Muscle layer of colon (tissue), 2 donors: ENCODE measurements at regions not wholly inside any gene's neighbourhood (a gene's known extent, or its start where the extent isn't known, plus 50 kb on each side); places are given as distances from the start of the nearest gene placed in this dataset.
"Not testable (repeated sequence)": the region's sequence is repeated elsewhere in the genome, so short reads cannot be mapped to it uniquely, and the experiment has no call there.

ENCODE experiments used
- H3K27ac ChIP-seq: one replicate; pipeline ENCODE4 v1.7.0; 2013; ENCODE audit warnings: low read depth, mild to moderate bottlenecking, low read length, moderate library complexity
- H3K27me3 ChIP-seq, 2 donors: one replicate each; pipeline ENCODE4 v1.7.0; 2013; ENCODE audit warnings: low read length in 2 of 2, mild to moderate bottlenecking in 2 of 2; ENCODE audit not compliant: insufficient read depth in 2 of 2, control insufficient read depth in 1 of 2
- H3K36me3 ChIP-seq: one replicate; pipeline ENCODE4 v1.7.0; 2013; ENCODE audit warnings: mild to moderate bottlenecking, low read length; ENCODE audit not compliant: insufficient read depth
- H3K4me1 ChIP-seq: one replicate; pipeline ENCODE4 v1.7.0; 2013; ENCODE audit warnings: mild to moderate bottlenecking, low read length; ENCODE audit not compliant: insufficient read depth
- H3K4me3 ChIP-seq, 2 donors: one replicate each; pipeline ENCODE4 v1.7.0; 2013; ENCODE audit warnings: low read length in 2 of 2, low read depth in 1 of 2, mild to moderate bottlenecking in 1 of 2, moderate library complexity in 1 of 2
- H3K9ac ChIP-seq: one replicate; pipeline ENCODE4 v1.7.0; 2013; ENCODE audit warnings: low read length
- H3K9me3 ChIP-seq: one replicate; pipeline ENCODE4 v1.7.0; 2013; ENCODE audit warnings: mild to moderate bottlenecking, low read length
- donor health status: abdominal sarcoma.
- donor health status: Adenocarcinoma of cecum.

DNA sequence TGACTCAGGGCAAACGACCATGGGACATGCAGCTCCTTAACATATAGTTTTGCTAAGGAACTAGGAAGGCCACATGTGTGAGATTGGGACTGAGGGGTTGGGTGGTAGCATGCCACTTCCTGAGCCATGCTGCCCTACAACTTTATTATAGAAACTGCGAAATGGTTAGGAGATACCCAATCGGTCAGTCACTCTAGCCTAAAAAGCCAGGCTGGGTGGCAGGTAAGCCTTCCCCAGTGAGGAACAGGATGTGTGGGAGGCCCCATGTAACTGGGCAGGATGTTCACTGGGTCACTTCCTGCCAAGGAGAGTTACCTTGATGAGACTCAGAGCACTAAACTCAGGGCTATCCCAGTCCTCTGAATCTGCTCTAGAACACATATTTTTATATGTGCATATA is 123.5 kb downstream of the MAP3K7 start:
- no peak overlapping the region for H3K4me3 ChIP-seq
- no peaks in the 10 kb centered on the region for H3K27me3 ChIP-seq
- no peaks in the 10 kb centered on the region for H3K36me3 ChIP-seq
- H3K9me3 ChIP-seq, result no peaks in the 10 kb centered on the region
- no peaks in the 10 kb centered on the region for H3K4me1 ChIP-seq
- H3K9ac ChIP-seq, result no peak overlapping the region
- no peak overlapping the region for H3K27ac ChIP-seq

DNA sequence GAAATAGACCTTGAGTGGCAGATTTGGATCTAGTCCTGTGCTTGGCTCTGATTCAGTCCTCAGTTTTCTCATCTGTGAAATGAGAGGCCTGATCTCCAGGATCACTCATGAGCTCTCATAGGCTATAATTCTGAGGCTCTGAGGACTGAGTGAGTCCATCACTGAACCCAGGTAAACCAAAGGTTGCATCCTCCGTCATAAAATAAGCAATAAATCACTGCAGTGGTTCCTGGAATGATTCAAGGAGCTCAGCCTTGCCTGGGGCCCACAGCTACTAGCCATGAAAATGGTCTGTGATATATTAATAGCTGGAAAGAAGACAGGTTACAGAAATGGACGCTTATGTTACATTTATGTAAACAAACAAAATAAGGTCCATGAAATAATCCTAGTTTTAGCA is 124.8 kb downstream of the MAP3K7 start:
- Histone ChIP-seq H3K27me3 (no peaks in the 10 kb centered on the region), H3K4me3 (no peak overlapping the region), H3K9me3 (no peaks in the 10 kb centered on the region), H3K4me1 (no peaks in the 10 kb centered on the region), H3K27ac (no peak overlapping the region), H3K9ac (no peak overlapping the region), H3K36me3 (no peaks in the 10 kb centered on the region)

DNA sequence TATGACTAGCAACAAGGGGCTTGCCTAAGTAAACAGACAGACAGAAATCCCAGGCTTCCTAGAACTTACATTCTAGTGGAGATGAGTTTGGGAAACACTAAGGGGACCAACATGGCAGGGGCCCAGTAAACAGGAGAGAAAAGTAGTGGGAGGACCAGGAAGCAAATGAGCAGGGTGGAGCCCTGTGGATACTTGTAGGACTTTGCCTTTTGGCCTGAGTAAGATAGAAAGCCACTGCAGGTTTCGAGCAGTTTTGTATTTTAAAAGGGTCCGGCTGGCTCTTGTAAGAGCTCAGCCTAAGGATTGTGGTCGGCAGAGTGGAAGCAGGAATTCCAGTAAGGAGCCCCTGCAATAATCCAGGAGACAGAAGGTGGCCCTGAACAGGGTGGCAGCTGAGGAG is 125.5 kb downstream of the MAP3K7 start:
- H3K36me3 ChIP-seq, result no peaks in the 10 kb centered on the region
- no peaks in the 10 kb centered on the region for H3K27me3 ChIP-seq
- no peaks in the 10 kb centered on the region for H3K4me1 ChIP-seq
- no peak overlapping the region for H3K4me3 ChIP-seq
- no peak overlapping the region for H3K9ac ChIP-seq
- no peak overlapping the region for H3K27ac ChIP-seq
- no peaks in the 10 kb centered on the region for H3K9me3 ChIP-seq

DNA sequence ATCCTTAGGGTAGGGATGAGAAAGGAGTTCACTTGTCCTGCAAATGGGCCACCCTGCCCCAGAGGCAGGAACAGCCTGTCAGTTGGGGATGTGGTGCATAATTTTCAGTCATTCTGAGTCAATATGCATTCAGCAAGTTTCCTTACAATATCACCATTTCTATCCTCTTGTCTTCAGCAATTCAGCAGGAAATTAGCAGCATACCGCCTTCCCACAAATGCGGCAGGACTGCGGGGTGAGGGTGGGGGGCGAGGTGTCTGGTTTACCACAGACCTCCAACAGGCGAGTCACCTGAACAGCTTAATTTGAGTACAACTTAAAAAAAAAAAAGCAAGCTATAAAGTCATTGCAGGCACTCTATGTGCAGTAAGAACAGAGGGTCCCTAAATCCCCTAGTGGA is 126.8 kb downstream of the MAP3K7 start:
- Histone ChIP-seq H3K4me1 (no peaks in the 10 kb centered on the region), H3K27me3 (no peaks in the 10 kb centered on the region), H3K9me3 (no peaks in the 10 kb centered on the region), H3K27ac (no peak overlapping the region), H3K9ac (no peak overlapping the region), H3K4me3 (no peak overlapping the region), H3K36me3 (no peaks in the 10 kb centered on the region)

DNA sequence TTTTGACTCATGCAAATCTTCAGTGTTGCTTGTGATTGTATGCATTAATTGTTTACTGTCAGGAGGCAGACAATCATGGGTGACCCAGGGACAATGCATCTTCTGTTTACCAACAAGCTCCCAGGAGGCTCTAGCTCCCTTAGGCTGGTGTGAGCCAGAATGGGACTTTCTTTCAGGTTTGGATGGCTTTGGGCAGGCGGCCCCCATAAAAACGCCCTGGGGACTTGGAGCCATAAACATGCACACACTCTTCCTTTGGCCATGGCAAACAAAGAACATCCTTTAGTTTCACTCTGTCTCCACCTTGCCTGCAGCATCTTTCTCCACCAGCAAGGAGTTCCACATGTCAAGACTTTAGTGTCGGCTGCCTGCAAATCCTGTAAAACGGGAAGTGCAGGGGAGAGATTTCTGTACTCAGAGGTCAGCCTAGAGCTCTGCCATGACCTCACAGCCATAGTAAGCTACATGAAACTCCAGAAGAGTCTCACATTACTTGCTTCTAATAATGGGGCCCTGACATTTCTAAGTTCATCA is 127.6 kb downstream of the MAP3K7 start:
- Histone ChIP-seq H3K36me3 (no peaks in the 10 kb centered on the region), H3K27ac (no peak overlapping the region), H3K4me1 (no peaks in the 10 kb centered on the region), H3K4me3 (no peak overlapping the region), H3K9me3 (no peaks in the 10 kb centered on the region), H3K9ac (no peak overlapping the region), H3K27me3 (no peaks in the 10 kb centered on the region)

DNA sequence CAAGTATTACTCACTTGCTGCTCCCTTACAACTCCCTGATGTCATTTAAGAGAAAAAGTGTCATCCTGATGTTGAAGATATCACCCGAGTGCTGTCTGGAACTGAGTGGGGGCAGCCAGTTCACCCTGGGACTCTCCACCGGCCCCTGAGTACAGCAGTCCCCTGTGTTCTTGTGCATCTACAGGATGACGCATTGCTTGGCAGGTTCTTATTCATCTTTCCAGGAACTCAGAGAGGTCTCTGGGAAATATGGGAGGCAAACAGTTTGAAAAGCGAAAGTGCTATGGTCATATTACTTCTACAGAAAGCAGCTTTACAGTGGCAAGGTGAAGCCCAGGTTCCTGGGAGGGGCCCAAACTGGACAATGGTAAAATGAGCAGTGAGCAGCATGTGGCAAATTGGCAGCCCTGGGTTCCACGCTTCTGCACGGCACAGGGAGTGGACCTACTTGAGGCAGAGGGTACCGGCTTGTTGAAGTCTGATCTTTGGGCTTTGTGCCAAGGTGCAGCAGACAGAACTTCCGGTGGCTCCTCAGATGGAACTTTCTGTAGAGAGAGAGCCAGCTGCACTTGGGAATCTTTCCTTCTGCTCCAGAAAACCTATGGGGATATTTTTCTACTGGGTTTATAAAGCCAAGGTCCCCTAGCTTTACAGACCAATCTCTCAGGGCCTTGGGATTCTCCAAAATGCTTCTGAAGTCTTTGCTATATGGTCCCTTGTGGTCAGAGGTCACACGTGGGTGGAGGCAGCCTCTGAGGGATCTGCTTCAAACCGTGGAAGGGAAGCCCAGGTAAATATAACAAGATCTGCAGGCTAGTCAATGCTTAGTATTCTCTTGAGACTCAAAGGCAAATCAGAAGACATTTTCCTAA is 128.3 kb downstream of the MAP3K7 start:
- H3K36me3 ChIP-seq, result no peaks in the 10 kb centered on the region
- no peak overlapping the region for H3K27ac ChIP-seq
- H3K27me3 ChIP-seq, result no peaks in the 10 kb centered on the region
- H3K9me3 ChIP-seq, result no peaks in the 10 kb centered on the region
- H3K4me1 ChIP-seq, result no peaks in the 10 kb centered on the region
- no peak overlapping the region for H3K9ac ChIP-seq
- H3K4me3 ChIP-seq, result no peak overlapping the region

DNA sequence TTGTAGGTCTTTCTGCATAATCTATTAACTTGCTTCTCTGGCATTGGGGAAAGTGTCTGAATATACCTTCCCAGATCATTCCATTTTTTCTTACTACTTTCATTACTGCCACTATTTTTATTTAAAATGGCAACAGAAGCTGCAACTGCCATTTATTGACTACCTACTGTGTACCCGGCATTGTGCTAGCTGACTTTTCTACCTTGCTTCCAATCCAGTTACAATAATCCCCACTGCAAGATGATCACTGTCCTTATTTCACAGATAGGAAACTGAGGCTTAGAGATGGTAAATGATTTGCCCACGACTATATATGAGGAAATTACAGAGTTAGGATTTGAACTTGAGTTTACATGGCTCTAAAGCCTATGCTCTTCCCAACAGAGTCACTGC is 129.0 kb downstream of the MAP3K7 start:
- Histone ChIP-seq H3K9ac (no peak overlapping the region), H3K4me3 (no peak overlapping the region), H3K36me3 (no peaks in the 10 kb centered on the region), H3K9me3 (no peaks in the 10 kb centered on the region), H3K27ac (no peak overlapping the region), H3K27me3 (no peaks in the 10 kb centered on the region), H3K4me1 (no peaks in the 10 kb centered on the region)

DNA sequence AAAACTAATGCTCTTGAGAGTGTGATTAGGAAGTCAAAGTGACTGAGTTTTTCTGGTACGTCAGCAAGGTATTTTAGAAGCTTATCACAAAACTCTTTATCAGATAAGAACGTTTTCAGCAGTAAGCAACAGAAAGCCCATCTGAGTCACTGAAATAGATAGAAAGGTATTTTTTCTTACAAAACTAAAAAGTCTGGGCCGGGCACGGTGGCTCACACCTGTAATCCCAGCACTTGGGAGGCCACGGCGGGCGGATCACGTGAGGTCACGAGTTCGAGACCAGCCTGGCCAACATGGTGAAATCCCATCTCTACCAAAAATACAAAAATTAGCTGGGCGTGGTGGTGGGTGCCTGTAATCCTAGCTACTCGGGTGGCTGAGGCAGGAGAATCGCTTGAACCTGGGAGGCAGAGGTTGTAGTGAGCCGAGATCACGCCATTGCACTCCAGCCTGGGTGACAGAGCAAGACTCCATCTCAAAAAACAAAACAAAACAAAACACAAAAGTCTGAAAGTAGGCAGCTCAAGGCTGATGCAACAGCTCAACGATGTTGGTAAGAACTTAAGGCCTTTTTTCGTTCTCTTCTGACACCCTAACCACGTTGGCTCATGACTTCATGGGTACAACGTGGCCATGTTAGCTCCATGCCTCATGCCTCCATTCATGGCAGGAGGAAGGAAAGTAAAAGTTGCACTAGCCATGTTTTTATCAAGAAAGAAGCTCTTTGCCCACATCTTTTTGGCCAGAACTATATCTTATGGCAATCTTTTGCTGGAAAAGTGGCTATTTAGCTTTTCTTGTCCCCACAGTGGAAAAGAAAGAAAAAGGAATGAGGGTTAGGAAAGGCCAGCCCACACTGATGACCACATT is 129.6 kb downstream of the MAP3K7 start:
- H3K27ac ChIP-seq, H3K4me1 ChIP-seq, H3K9ac ChIP-seq, H3K36me3 ChIP-seq, H3K4me3 ChIP-seq, H3K9me3 ChIP-seq, H3K27me3 ChIP-seq: not testable (repeated sequence)

DNA sequence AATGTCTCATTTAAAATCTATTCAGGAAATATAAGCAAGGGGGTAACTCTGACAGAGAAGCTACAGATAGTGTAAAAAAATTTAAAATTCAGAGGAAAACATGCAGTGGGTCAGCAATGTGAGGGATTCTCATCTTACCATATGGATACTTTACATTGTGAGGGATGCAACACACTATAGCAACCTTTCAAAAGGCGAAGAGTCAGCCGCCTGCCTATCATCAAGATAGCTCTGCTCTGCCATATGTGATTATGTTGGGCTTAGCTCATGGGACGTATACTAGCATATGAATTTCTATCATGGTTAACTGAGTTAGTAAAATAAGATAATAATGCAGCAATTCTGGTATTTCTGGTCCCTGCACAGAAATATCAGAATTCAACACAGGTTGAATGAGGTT is 130.9 kb downstream of the MAP3K7 start:
- Histone ChIP-seq H3K9ac (no peak overlapping the region), H3K27ac (no peak overlapping the region), H3K4me1 (no peaks in the 10 kb centered on the region), H3K4me3 (no peak overlapping the region), H3K9me3 (no peaks in the 10 kb centered on the region), H3K36me3 (no peaks in the 10 kb centered on the region), H3K27me3 (no peaks in the 10 kb centered on the region)

DNA sequence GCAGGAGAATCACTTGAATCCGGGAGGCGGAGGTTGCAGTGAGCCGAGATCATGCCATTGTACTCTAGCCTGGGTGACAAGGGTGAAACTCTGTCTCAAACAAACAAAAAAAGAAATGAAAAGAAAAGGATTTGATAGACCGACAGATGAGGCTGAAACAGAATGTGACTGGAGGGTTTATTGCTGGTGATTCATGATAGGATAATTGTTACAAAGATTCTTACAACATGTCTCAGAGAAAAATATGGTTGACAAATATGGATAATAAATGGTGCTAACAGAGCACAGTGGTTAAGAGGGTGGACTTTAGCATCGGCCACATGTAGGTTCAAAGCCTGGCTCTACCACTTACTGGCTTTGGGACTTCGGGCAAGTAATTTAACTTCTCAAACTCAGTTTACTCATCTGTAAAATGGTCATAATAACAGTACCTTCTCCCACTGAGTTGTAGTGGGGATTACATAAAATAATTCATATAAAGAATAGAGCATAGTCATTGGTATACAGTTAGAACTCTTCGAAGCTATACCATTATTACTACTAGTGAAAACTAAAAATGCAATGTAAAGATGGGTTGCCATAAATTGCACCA is 131.9 kb downstream of the MAP3K7 start:
- H3K36me3 ChIP-seq, result no peaks in the 10 kb centered on the region
- no peaks in the 10 kb centered on the region for H3K4me1 ChIP-seq
- H3K27ac ChIP-seq, result no peak overlapping the region
- no peak overlapping the region for H3K4me3 ChIP-seq
- no peaks in the 10 kb centered on the region for H3K27me3 ChIP-seq
- no peaks in the 10 kb centered on the region for H3K9me3 ChIP-seq
- no peak overlapping the region for H3K9ac ChIP-seq

DNA sequence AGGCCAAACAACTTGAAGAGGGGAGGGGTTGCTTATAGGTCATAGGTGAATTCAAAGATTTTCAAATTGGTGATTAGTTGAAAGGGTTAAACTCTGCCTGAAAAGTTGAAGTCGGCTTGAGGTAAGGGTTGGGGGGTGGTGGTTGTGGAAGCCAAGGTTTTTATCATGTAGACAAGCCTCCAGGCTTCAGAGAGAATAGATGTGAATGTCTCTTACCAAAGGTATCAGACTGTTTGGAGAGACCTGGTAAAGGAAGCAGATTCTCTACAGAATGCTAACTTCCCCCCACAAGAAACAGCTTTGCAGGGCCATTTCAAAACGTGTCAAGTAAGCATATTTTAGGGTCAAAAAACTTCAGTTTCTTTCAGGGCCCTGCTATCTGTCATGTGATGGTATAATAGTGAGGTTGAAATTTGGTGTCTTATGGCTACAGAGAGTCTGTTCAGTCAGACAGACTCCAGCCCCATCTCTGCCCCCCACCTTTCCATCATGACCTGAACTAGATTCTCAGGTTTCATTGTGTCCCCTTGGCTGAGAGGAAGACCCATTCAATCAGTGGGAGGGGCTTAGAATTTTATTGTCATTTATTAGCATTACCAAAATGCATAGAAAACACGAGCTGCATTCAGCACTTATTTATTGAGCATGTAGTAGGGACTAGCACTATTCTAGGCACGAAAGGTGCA is 136.5 kb downstream of the MAP3K7 start:
- Histone ChIP-seq H3K9me3 (no peaks in the 10 kb centered on the region), H3K4me3 (no peak overlapping the region), H3K4me1 (no peaks in the 10 kb centered on the region), H3K36me3 (no peaks in the 10 kb centered on the region), H3K27me3 (no peaks in the 10 kb centered on the region), H3K27ac (no peak overlapping the region), H3K9ac (no peak overlapping the region)
